H9 (cell line): ENCODE measurements at regions not wholly inside any gene's neighbourhood (a gene's known extent, or its start where the extent isn't known, plus 50 kb on each side); places are given as distances from the start of the nearest gene placed in this dataset.

ENCODE experiments used
- DNase-seq: peaks from one replicate; pipeline ENCODE4 v3.0.0-alpha.2; 2017
- H2AFZ ChIP-seq: one replicate; pipeline ENCODE4 v1.6.1; 2013; ENCODE audit warnings: mild to moderate bottlenecking, low read length, control low read depth, moderate library complexity
- H2AK5ac ChIP-seq: 2 replicates; pipeline ENCODE4 v1.6.1; 2013; ENCODE audit warnings: low read length, control low read depth, mixed read lengths; ENCODE audit not compliant: insufficient read length
- H2BK120ac ChIP-seq: one replicate; pipeline ENCODE4 v1.6.1; 2013; ENCODE audit warnings: low read depth, mild to moderate bottlenecking, low read length, control low read depth, inconsistent platforms; ENCODE audit not compliant: poor library complexity, severe bottlenecking
- H2BK12ac ChIP-seq: 2 replicates; pipeline ENCODE4 v1.6.1; 2013; ENCODE audit warnings: low read length, control low read depth, mixed read lengths, low read depth; ENCODE audit not compliant: insufficient read length
- H2BK15ac ChIP-seq: 2 replicates; pipeline ENCODE4 v1.6.1; 2013; ENCODE audit warnings: low read depth, low read length, control low read depth
- H2BK20ac ChIP-seq: one replicate; pipeline ENCODE4 v1.6.1; 2013; ENCODE audit warnings: low read depth, mild to moderate bottlenecking, low read length, control low read depth, inconsistent platforms; ENCODE audit not compliant: poor library complexity, severe bottlenecking
- H2BK5ac ChIP-seq: 2 replicates; pipeline ENCODE4 v1.6.1; 2013; ENCODE audit warnings: low read length, control low read depth, mixed read lengths; ENCODE audit not compliant: insufficient read length
- H3K14ac ChIP-seq: 2 replicates; pipeline ENCODE4 v1.6.1; 2013; ENCODE audit warnings: low read length, control low read depth; ENCODE audit not compliant: insufficient read depth
- H3K18ac ChIP-seq: 2 replicates; pipeline ENCODE4 v1.6.1; 2013; ENCODE audit warnings: low read depth, mild to moderate bottlenecking, mixed read lengths, low read length, control low read depth; ENCODE audit not compliant: insufficient read length
- H3K23ac ChIP-seq: 2 replicates; pipeline ENCODE4 v1.6.1; 2013; ENCODE audit warnings: low read length, control low read depth, mixed read lengths, low read depth; ENCODE audit not compliant: insufficient read length
- H3K23me2 ChIP-seq: 2 replicates; pipeline ENCODE4 v1.6.1; 2013; ENCODE audit warnings: low read depth, mild to moderate bottlenecking, mixed read lengths, low read length, control low read depth; ENCODE audit not compliant: insufficient read length, poor library complexity, severe bottlenecking
- H3K27ac ChIP-seq: 2 replicates; pipeline ENCODE4 v1.5.1; 2013; ENCODE audit warnings: low read length, control low read depth, mixed read lengths, low read depth; ENCODE audit not compliant: insufficient read length
- H3K27me3 ChIP-seq: 2 replicates; pipeline ENCODE4 v1.6.1; 2013; ENCODE audit warnings: low read length, control low read depth, inconsistent platforms; ENCODE audit not compliant: insufficient read depth
- H3K4ac ChIP-seq: 2 replicates; pipeline ENCODE4 v1.6.1; 2013; ENCODE audit warnings: low read depth, mild to moderate bottlenecking, control low read depth, inconsistent platforms, low read length, moderate library complexity
- H3K4me1 ChIP-seq: 2 replicates; pipeline ENCODE4 v1.6.1; 2013; ENCODE audit warnings: low read length, control low read depth, inconsistent platforms; ENCODE audit not compliant: insufficient read depth
- H3K4me2 ChIP-seq: 2 replicates; pipeline ENCODE4 v1.6.1; 2013; ENCODE audit warnings: low read length, control low read depth, mixed read lengths; ENCODE audit not compliant: insufficient read length, insufficient read depth
- H3K56ac ChIP-seq: 2 replicates; pipeline ENCODE4 v1.6.1; 2013; ENCODE audit warnings: low read depth, mild to moderate bottlenecking, mixed read lengths, low read length, control low read depth; ENCODE audit not compliant: insufficient read length
- H3K79me1 ChIP-seq: 2 replicates; pipeline ENCODE4 v1.6.1; 2013; ENCODE audit warnings: low read depth, mild to moderate bottlenecking, moderate library complexity, low read length, control low read depth, inconsistent platforms; ENCODE audit not compliant: insufficient read depth, poor library complexity, severe bottlenecking
- H3K79me2 ChIP-seq: 2 replicates; pipeline ENCODE4 v1.6.1; 2013; ENCODE audit warnings: low read length, control low read depth, inconsistent platforms; ENCODE audit not compliant: insufficient read depth
- H3K9ac ChIP-seq: 2 replicates; pipeline ENCODE4 v1.6.1; 2013; ENCODE audit warnings: low read length, control low read depth, mixed read lengths; ENCODE audit not compliant: insufficient read length; ENCODE audit errors: extremely low read depth
- H3K9me3 ChIP-seq: one replicate; pipeline ENCODE4 v1.6.1; 2013; ENCODE audit warnings: low read depth, low read length, inconsistent platforms; ENCODE audit not compliant: control insufficient read depth
- H3T11ph ChIP-seq: one replicate; pipeline ENCODE4 v1.6.1; 2013; ENCODE audit warnings: mild to moderate bottlenecking, low read length, control low read depth, inconsistent platforms
- H4K20me1 ChIP-seq: one replicate; pipeline ENCODE4 v1.6.1; 2013; ENCODE audit not compliant: control insufficient read depth, insufficient read length, insufficient read depth
- H4K5ac ChIP-seq: 2 replicates; pipeline ENCODE4 v1.6.1; 2013; ENCODE audit warnings: low read depth, mild to moderate bottlenecking, mixed read lengths, low read length, control low read depth; ENCODE audit not compliant: insufficient read length
- H4K8ac ChIP-seq: replicated peaks from 2 replicates; pipeline ENCODE4 v1.6.1; 2013; ENCODE audit warnings: low read length, control low read depth, mixed read lengths, low read depth; ENCODE audit not compliant: insufficient read length
- H4K91ac ChIP-seq: 2 replicates; pipeline ENCODE4 v1.6.1; 2013; ENCODE audit warnings: low read depth, mild to moderate bottlenecking, moderate library complexity, mixed read lengths, low read length, control low read depth; ENCODE audit not compliant: insufficient read length
- H3K27ac Mint-ChIP-seq, 3 experiments: 2 replicates in 2 of 3; 3 replicates in 1 of 3; pipeline ENCODE4 v1.8.0; 2020 to 2021; ENCODE audit warnings: mixed read lengths in 3 of 3, mild to moderate bottlenecking in 1 of 3, moderate library complexity in 1 of 3
- H3K27me3 Mint-ChIP-seq: 2 replicates; pipeline ENCODE4 v1.8.0; 2021; ENCODE audit warnings: low read depth, mild to moderate bottlenecking, moderate library complexity, mixed read lengths
- H3K36me3 Mint-ChIP-seq, 3 experiments: 2 replicates in 2 of 3; 3 replicates in 1 of 3; pipeline ENCODE4 v1.8.0; 2020 to 2021; ENCODE audit warnings: low read depth in 3 of 3, mixed read lengths in 3 of 3; ENCODE audit not compliant: insufficient read depth in 1 of 3
- H3K4me1 Mint-ChIP-seq, 2 experiments: 2 replicates each; pipeline ENCODE4 v1.8.0; 2020; ENCODE audit warnings: mixed read lengths in 2 of 2
- H3K4me3 Mint-ChIP-seq, 2 experiments: 2 replicates in 1 of 2; 3 replicates in 1 of 2; pipeline ENCODE4 v1.8.0; 2020 to 2021; ENCODE audit warnings: mild to moderate bottlenecking in 2 of 2, mixed read lengths in 2 of 2, moderate library complexity in 1 of 2
- H3K9me3 Mint-ChIP-seq, 2 experiments: 2 replicates in 1 of 2; 3 replicates in 1 of 2; pipeline ENCODE4 v1.8.0; 2020; ENCODE audit warnings: mild to moderate bottlenecking in 2 of 2, mixed read lengths in 2 of 2, moderate library complexity in 1 of 2
- WGBS: extraction: QIAGEN DNeasy Blood & Tissue Kit; methylation state at CpG from one replicate; pipeline ENCODE4 v1.1.7; 2013; ENCODE audit warnings: missing lambda C conversion rate, low lambda C conversion rate, mixed read lengths; ENCODE audit not compliant: insufficient read length; ENCODE audit errors: extremely low coverage; 5-methylcytosine and 5-hydroxymethylcytosine counted together
- TF ChIP-seq, protein P1 (sequence below): fragments of 200-600 bp; sonication (generic); conservative IDR thresholded peaks from 3 replicates; pipeline ENCODE4 v1.8.0; 2021; ENCODE audit warnings: antibody characterized with exemption, mild to moderate bottlenecking

DNA sequence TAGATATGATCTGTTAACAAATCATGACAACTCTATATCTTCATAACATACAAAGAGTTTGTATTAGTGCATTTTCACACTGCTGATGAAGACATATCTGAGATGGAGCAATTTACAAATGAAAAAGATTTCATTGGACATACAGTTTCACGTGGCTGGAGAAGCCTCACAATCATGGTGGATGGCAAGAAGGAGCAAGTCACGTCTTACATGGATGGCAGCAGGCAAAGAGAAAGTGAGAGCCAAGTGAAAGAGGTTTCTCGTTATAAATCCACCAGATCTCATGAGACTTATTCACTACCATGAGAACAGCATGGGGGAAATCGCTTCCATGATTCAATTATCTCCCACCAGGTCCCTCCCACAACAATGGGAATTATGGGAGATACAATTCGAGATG is 157.6 kb downstream of the DUSP6 start:
- no peak for DNase-seq
- Histone ChIP-seq H2BK15ac (no peak overlapping the region), H3K18ac (no peak overlapping the region), H4K5ac (no peak overlapping the region), H4K20me1 (no peaks in the 10 kb centered on the region), H3K23me2 (no peaks in the 10 kb centered on the region), H2BK120ac (no peak overlapping the region), H4K8ac (no peak overlapping the region), H2BK12ac (no peak overlapping the region), H3K23ac (no peak overlapping the region), H4K91ac (no peak overlapping the region), H3K4me1 (no peaks in the 10 kb centered on the region), H3K79me1 (no peaks in the 10 kb centered on the region), H3K14ac (no peak overlapping the region), H3K9me3 (no peaks in the 10 kb centered on the region), H3T11ph (no peak overlapping the region), H3K56ac (no peak overlapping the region), H3K4me2 (no peak overlapping the region), H3K27ac (no peak overlapping the region), H2AK5ac (no peak overlapping the region), H3K4ac (no peak overlapping the region), H3K9ac (no peak overlapping the region), H2BK5ac (no peak overlapping the region), H3K79me2 (no peaks in the 10 kb centered on the region), H3K27me3 (no peaks in the 10 kb centered on the region), H2BK20ac (no peak overlapping the region), H2AFZ (no peak overlapping the region)
- Mint-ChIP-seq H3K27ac (no peak overlapping the region), H3K9me3 (peaks cover 0 to under 1% of the 10 kb centered on the region in 2 experiments; a peak in 2 of 5 replicates), H3K27me3 (no peaks in the 10 kb centered on the region), H3K4me1 (no peaks in the 10 kb centered on the region), H3K36me3 (no peaks in the 10 kb centered on the region), H3K4me3 (no peak overlapping the region)
- WGBS: no CpG with 5 or more reads among the region's 5 CpGs
- TF ChIP-seq, protein P1, sequence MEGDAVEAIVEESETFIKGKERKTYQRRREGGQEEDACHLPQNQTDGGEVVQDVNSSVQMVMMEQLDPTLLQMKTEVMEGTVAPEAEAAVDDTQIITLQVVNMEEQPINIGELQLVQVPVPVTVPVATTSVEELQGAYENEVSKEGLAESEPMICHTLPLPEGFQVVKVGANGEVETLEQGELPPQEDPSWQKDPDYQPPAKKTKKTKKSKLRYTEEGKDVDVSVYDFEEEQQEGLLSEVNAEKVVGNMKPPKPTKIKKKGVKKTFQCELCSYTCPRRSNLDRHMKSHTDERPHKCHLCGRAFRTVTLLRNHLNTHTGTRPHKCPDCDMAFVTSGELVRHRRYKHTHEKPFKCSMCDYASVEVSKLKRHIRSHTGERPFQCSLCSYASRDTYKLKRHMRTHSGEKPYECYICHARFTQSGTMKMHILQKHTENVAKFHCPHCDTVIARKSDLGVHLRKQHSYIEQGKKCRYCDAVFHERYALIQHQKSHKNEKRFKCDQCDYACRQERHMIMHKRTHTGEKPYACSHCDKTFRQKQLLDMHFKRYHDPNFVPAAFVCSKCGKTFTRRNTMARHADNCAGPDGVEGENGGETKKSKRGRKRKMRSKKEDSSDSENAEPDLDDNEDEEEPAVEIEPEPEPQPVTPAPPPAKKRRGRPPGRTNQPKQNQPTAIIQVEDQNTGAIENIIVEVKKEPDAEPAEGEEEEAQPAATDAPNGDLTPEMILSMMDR: no peak
